Testis (tissue), 2 donors: ENCODE measurements at regions not wholly inside any gene's neighbourhood (a gene's known extent, or its start where the extent isn't known, plus 50 kb on each side); places are given as distances from the start of the nearest gene placed in this dataset.

ENCODE experiments used
- CTCF ChIP-seq, 3 experiments: fragments of 450-650 bp in 2 of 3; fragments of 200-600 bp in 1 of 3; sonication (generic) in 1 of 3; IDR thresholded peaks; one replicate each; pipeline ENCODE4 v1.5.1; 2016 to 2019; ENCODE audit warnings: antibody characterized with exemption in 3 of 3, mild to moderate bottlenecking in 2 of 3, moderate library complexity in 1 of 3
- POLR2A ChIP-seq: fragments of 450-650 bp; IDR thresholded peaks from one replicate; pipeline ENCODE4 v1.6.1; 2017; ENCODE audit warnings: antibody characterized with exemption, mild to moderate bottlenecking, moderate library complexity

- TF ChIP-seq CTCF (IDR thresholded peaks at IDR 0.05) (no peak), POLR2A (no peak)
Measured at GRCh38 chr12:11517080-11517479, 121.7 kb upstream of the PRB2 start.
